ENCODE measurements at regions not wholly inside any gene's neighbourhood (a gene's known extent, or its start where the extent isn't known, plus 50 kb on each side); places are given as distances from the start of the nearest gene placed in this dataset.

- H3K27me3 ChIP-seq (ENCODE audit: insufficient read depth) = peaks cover 10% of the 10 kb centered on the region; the same call in 1 of the 2 replicates
- CTCF ChIA-PET = no interaction called here
- TF ChIP-seq SMC3 (IDR thresholded peaks at IDR 0.05; ENCODE audit: low read depth, low read length) (no peak), ZBTB33 (IDR thresholded peaks at IDR 0.05; ENCODE audit: borderline replicate concordance, low read depth) (no peak), TEAD4 (IDR thresholded peaks at IDR 0.05; ENCODE audit: borderline replicate concordance, insufficient read depth) (no peak), EP300 (IDR thresholded peaks at IDR 0.05; ENCODE audit: borderline replicate concordance in 1 of 2, low read depth in 1 of 2, low read length in 1 of 2) (no peak), FOSL2 (IDR thresholded peaks at IDR 0.05; ENCODE audit: borderline replicate concordance, low read depth) (no peak), ELF1 (IDR thresholded peaks at IDR 0.05) (no peak), USF1 (IDR thresholded peaks at IDR 0.05; ENCODE audit: borderline replicate concordance, low read depth) (no peak), NRF1 (IDR thresholded peaks at IDR 0.05; ENCODE audit: low read depth, low read length) (no peak), NFIC (IDR thresholded peaks at IDR 0.05; ENCODE audit: borderline replicate concordance) (no peak), YY1 (IDR thresholded peaks at IDR 0.05; ENCODE audit: low read depth) (no peak), MEF2A (IDR thresholded peaks at IDR 0.05; ENCODE audit: borderline replicate concordance, low read depth) (no peak), GATA2 (CRISPR knock-in tag; IDR thresholded peaks at IDR 0.05) (no peak), MXI1 (IDR thresholded peaks at IDR 0.05; ENCODE audit: low read depth, low read length) (no peak), JUND (IDR thresholded peaks at IDR 0.05) (no peak), CHD2 (IDR thresholded peaks at IDR 0.05; ENCODE audit: low read length, partially characterized antibody) (no peak)
Observed at GRCh38 chr7:114133717-114134116, 214.9 kb upstream of the PPP1R3A start.

DNA sequence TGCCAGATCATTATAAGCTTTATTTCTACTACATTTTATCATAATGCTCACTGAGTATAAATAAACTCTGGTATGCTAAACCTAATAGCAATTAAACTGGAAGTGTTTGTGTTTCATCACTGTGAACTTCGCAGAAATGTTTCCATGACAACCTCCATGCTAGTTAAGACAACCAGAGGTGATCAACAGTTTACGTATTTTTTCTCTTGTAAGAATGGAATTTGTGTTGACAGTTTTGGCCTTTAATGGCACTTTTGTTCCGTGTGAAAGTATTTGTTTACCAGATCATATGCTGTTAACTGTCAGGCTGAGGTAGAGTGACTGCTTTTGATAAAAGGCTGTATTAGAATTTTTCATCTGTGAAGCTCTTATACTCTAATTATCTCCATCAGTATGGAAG lies 212.1 kb upstream of the PPP1R3A start:
- Histone ChIP-seq H3K27me3 (ENCODE audit: insufficient read depth) (0 out of 2 replicates have a peak, but pooled peaks cover 5% of the 10 kb centered on the region), H3K4me3 (ENCODE audit: low read depth in 2 of 2, low read length in 1 of 2) (no peak overlapping the region), H2AFZ (ENCODE audit: low read depth) (no peak overlapping the region), H3K27ac (ENCODE audit: low read depth in 2 of 2, low read length in 1 of 2) (no peak overlapping the region), H3K9ac (no peak overlapping the region), H3K4me2 (no peak overlapping the region), H3K9me2 (no peaks in the 10 kb centered on the region), H3K4me1 (ENCODE audit: control insufficient read depth in 1 of 2, insufficient read depth in 2 of 2, low read depth in 1 of 2, low read length in 1 of 2) (no peaks in the 10 kb centered on the region), H3K9me3 (no peaks in the 10 kb centered on the region), H3F3A (replicated peaks; ENCODE audit: insufficient read depth) (no peaks in the 10 kb centered on the region), H3K36me3 (replicated peaks in 1 of 2; ENCODE audit: control insufficient read depth in 1 of 2, insufficient read depth in 2 of 2, low read length in 1 of 2) (no peaks in the 10 kb centered on the region), H3K79me2 (ENCODE audit: insufficient read depth) (no peaks in the 10 kb centered on the region), H4K20me1 (ENCODE audit: insufficient read depth) (no peaks in the 10 kb centered on the region)
- WGBS (ENCODE audit: low lambda C conversion rate) = 0% methylated on average over 3 of the region's 3 CpGs
- CTCF ChIA-PET = no interaction called here
- no peak for DNase-seq
- POLR2A ChIA-PET = no interaction called here
- TF ChIP-seq SIN3A (IDR thresholded peaks at IDR 0.05; ENCODE audit: borderline replicate concordance, low read depth, low read length) (no peak), IRF3 (IDR thresholded peaks at IDR 0.05; ENCODE audit: low read depth, low read length) (no peak), RXRA (IDR thresholded peaks at IDR 0.05; ENCODE audit: borderline replicate concordance, low read depth) (no peak), JUND (IDR thresholded peaks at IDR 0.05) (no peak), CTCF (IDR thresholded peaks at IDR 0.05) (no peak), CHD2 (IDR thresholded peaks at IDR 0.05; ENCODE audit: low read length, partially characterized antibody) (no peak), NFIC (IDR thresholded peaks at IDR 0.05; ENCODE audit: borderline replicate concordance) (no peak), RAD21 (IDR thresholded peaks at IDR 0.05; ENCODE audit: low read length) (no peak), FOXJ3 (CRISPR knock-in tag; IDR thresholded peaks at IDR 0.05) (no peak), FOSL2 (IDR thresholded peaks at IDR 0.05; ENCODE audit: borderline replicate concordance, low read depth) (no peak), RFX5 (IDR thresholded peaks at IDR 0.05; ENCODE audit: low read length) (no peak), YY1 (IDR thresholded peaks at IDR 0.05; ENCODE audit: low read depth) (no peak), GATA2 (CRISPR knock-in tag; IDR thresholded peaks at IDR 0.05) (no peak), TCF12 (IDR thresholded peaks at IDR 0.05) (no peak)
- TF ChIP-seq, protein P1, sequence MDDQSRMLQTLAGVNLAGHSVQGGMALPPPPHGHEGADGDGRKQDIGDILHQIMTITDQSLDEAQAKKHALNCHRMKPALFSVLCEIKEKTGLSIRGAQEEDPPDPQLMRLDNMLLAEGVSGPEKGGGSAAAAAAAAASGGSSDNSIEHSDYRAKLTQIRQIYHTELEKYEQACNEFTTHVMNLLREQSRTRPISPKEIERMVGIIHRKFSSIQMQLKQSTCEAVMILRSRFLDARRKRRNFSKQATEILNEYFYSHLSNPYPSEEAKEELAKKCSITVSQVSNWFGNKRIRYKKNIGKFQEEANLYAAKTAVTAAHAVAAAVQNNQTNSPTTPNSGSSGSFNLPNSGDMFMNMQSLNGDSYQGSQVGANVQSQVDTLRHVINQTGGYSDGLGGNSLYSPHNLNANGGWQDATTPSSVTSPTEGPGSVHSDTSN (IDR thresholded peaks at IDR 0.05) = no peak

More at GRCh38 chr7:114133717-114134116, 214.9 kb upstream of the PPP1R3A start:
- Histone ChIP-seq H3K9ac (no peak overlapping the region), H3K4me1 (ENCODE audit: control insufficient read depth in 1 of 2, insufficient read depth in 2 of 2, low read depth in 1 of 2, low read length in 1 of 2) (no peaks in the 10 kb centered on the region), H2AFZ (ENCODE audit: low read depth) (no peak overlapping the region), H3K79me2 (ENCODE audit: insufficient read depth) (no peaks in the 10 kb centered on the region), H4K20me1 (ENCODE audit: insufficient read depth) (no peaks in the 10 kb centered on the region), H3K9me3 (no peaks in the 10 kb centered on the region), H3K27ac (ENCODE audit: low read depth in 2 of 2, low read length in 1 of 2) (no peak overlapping the region), H3K4me2 (no peak overlapping the region), H3K36me3 (replicated peaks in 1 of 2; ENCODE audit: control insufficient read depth in 1 of 2, insufficient read depth in 2 of 2, low read length in 1 of 2) (no peaks in the 10 kb centered on the region), H3K4me3 (ENCODE audit: low read depth in 2 of 2, low read length in 1 of 2) (no peak overlapping the region), H3F3A (replicated peaks; ENCODE audit: insufficient read depth) (no peaks in the 10 kb centered on the region), H3K9me2 (no peaks in the 10 kb centered on the region)
- POLR2A ChIA-PET = no interaction called here
- no peak for DNase-seq

Measured in SK-N-SH (cell line).